NCI-H748 treated with DMSO at 0.1 percent for 48 hours (cell line): ENCODE measurements at regions not wholly inside any gene's neighbourhood (a gene's known extent, or its start where the extent isn't known, plus 50 kb on each side); places are given as distances from the start of the nearest gene placed in this dataset.
"Not testable (repeated sequence)": the region's sequence is repeated elsewhere in the genome, so short reads cannot be mapped to it uniquely, and the experiment has no call there.

Experiments used
- DNase-seq: peaks from one replicate; lab custom pipeline; 2025; lab: John Stamatoyannopoulos, UW

GRCh38 chr4:66376921-66377320 is 706.6 kb upstream of the EPHA5 start:
- no peak for DNase-seq

GRCh38 chr4:66376396-66376795 is 706.1 kb upstream of the EPHA5 start:
- no peak for DNase-seq

DNA sequence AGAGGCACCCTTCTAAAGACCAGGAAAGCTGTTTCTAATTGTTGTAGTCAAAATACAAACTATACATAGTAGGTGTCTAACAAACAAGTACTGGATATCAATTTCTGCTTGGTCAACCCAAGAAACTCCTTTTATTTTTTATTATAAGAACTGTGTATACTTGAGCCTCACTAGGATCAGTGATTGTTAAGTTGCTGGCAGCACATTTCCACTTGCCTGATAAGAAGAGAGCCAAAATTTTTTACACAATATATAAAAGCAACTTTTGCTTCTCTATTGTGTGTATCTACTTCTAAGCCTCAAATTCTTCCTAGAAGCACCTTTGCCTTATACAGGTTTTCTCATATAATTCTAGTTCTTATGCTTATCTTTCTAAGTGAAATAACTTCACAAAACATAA is 703.0 kb upstream of the EPHA5 start:
- no peak for DNase-seq

DNA sequence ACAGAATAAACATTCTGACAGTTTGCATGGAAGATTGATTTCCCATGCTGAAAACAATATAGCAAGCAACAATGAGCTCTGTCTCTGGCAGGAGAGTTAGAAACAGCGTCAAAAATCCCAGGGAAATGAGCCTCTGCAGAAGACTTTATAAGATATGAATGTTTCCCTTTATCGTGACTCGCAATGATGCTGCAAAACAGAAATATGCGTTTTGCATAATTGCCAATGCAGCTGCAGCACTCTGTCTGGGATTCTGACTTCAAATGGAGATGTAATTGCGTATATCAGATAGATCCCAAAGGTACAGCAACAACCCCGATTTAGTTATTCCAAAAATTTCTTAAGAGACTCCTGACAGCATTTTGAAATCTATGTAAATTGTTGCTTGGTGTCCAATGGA is 702.4 kb upstream of the EPHA5 start:
- no peak for DNase-seq

- DNase-seq, result no peak
Observed at GRCh38 chr4:66367043-66367660, 696.9 kb upstream of the EPHA5 start.

GRCh38 chr4:66360395-66360794 is 690.1 kb upstream of the EPHA5 start:
- DNase-seq, result not testable (repeated sequence)

GRCh38 chr4:66357316-66357715 is 687.0 kb upstream of the EPHA5 start:
- no peak for DNase-seq

DNA sequence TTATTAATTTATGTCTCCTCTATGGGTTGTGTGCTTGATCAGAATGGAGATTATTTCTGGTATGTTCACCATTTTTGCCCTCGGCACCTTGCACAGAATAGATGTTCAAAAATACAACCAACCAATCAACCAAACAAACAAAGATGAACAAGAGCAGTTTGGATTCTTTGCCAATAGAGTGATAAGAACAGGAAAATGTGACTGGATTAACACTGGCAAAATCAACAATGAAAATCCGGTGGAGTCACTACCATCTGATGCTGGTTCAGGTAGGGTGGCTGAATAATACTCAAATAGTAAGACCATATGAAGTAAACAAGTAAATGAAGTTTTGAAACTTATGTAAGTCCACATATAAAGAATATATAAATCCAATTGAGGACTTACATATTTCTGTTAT is 685.0 kb upstream of the EPHA5 start:
- no peak for DNase-seq

DNA sequence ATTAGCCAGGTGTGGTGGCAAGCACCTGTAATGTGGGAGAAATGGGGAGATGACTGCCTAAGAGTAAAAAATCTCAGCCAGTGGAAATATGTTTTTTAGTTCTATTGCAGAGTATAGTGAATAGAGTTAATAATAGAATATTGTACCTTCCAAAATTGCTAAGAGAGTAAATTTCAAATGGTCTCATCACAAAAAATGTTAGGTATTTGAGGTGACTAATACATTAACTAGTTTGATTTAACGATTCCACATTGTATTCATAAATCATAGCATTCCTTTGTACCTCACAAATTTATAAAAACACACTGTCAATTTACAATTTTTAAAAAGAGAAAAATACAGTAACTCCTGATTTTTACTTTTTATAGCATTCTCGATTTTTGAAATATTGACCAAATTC is 681.5 kb upstream of the EPHA5 start:
- DNase-seq, result no peak

DNA sequence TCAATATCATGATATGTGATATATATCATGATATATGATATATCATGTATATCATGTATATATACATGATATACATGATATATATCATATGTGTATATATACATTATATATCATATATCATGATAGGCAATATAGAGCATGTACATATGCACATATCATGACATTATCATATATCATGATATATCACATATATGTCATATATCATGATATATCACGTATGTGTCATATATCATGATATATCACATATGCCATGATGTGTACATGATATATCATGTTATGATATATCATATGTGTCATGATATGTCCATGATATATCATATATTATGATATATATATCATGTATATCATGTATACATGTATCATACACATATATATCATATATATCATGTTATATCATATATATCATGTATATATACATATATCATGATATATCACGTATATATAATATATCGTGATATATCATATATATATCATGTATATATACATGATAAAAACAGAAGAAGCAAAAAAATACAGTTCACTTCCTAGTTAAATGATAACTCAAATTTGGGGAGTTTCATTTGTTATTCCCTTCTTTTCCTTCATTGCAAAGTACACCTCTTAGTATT is 670.1 kb upstream of the EPHA5 start:
- DNase-seq, result no peak

DNA sequence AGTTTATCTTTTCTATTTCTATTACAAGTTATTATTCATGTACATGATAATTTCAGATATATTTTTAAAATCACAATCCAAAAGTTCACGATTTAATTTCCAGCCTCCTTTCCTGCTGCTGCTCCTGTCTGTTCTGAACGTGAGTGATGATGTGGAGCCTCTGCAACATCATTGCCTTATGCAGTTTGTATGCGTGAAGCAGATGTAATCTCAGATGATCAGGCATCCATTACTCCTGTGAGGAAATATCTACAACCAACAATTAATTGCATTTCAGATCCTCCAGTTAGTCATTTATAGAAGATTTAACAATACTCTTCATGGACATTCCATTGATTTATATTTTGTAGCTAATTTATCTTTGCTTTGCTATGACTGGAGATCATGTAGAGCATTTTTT is 668.7 kb upstream of the EPHA5 start:
- DNase-seq, result no peak

DNA sequence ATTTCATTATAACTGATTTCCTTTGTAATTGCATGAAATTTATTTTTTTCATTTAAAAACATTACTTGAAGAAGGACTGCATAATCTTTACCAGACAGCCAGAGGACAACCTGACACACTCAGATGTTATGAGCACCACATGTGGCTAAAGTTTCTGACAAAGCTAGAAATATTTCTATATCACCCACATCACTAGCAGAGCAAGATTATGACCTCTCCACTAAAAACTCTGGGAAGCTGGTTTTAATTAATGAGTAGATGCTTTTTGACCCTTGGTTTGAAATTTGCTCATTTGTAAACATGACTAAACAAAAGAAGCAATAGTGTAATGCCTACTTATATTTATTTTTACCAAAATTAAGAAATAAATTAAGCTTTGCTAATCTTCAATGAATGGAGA is 661.5 kb upstream of the EPHA5 start:
- DNase-seq, result no peak

- DNase-seq, result no peak
Observed at GRCh38 chr4:66330125-66330524, 659.8 kb upstream of the EPHA5 start.

DNA sequence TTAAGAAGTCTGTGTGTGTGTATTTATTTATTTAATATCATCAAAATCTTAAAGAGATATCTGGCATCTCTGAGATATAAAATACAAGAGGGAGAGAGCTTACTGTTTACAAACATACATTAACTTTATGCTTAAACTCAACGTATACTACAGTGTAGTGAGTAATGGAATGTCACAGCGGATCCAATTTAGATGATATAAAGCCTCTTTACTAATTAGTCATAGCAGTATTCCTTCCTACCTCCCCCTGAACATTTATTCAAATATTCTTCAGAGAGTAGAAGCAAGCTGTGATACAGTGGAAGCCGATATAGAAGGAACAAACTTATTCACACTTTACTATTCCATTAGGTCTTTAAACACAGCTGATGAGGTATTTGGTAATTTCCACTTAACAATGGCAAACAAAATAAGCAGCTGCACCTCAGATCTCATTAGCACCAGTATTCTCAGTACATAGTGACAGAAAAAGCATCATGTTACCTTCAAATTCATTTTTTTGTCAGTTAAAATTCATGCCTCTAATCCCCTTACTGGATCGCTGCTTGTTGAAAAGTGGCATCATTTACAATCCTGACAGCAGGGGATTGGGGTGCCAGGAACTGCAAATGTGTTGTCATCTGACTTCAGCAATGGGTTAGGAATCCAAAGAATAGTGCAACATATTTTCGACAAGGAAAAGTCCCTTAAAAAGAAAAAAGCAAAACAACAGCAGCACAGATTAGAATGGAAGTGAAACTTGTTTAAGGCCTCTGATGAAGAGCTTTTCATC is 658.7 kb upstream of the EPHA5 start:
- no peak for DNase-seq

- no peak for DNase-seq
Observed at GRCh38 chr4:66307641-66308438, 637.6 kb upstream of the EPHA5 start.

GRCh38 chr4:66300336-66300934 is 630.1 kb upstream of the EPHA5 start:
- DNase-seq, result no peak

DNA sequence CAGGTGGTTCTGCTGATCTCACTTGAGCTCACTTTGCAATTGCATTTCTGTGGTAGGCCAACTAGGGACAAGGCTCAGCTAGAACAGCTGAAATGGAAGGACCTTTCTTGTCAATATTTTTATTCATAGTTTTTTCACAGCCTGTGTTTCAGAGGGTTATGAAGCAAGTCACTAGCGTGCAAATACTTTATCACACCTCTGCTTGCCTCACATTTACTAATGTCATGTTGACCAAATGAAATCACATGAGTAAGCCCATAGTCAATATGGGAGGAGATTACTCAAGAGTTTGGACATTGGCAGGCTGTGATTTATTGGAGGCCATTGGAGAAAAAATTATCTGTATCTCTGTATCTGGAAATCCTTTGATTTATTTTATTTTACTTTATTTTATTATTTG is 628.3 kb upstream of the EPHA5 start:
- no peak for DNase-seq

DNA sequence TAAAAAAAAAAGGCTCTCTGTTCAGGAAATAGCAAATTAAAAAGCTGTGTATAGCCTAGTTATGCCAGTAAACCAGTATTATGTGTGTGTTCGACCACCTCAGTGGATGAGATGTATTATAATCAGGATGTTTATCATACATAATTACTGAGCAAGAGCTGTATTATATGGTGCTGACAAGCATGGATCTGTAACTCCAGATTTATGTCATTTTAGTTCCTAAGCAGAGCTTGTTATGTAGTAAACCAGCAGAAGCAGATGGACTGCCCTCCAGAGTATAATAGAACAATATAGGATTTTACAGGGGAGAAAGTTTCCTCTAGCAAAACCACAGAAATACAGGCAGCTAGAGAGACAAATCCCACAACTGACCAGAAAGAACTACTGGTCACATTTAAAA is 627.4 kb upstream of the EPHA5 start:
- DNase-seq, result no peak

GRCh38 chr4:66294638-66295037 is 624.3 kb upstream of the EPHA5 start:
- no peak for DNase-seq

DNA sequence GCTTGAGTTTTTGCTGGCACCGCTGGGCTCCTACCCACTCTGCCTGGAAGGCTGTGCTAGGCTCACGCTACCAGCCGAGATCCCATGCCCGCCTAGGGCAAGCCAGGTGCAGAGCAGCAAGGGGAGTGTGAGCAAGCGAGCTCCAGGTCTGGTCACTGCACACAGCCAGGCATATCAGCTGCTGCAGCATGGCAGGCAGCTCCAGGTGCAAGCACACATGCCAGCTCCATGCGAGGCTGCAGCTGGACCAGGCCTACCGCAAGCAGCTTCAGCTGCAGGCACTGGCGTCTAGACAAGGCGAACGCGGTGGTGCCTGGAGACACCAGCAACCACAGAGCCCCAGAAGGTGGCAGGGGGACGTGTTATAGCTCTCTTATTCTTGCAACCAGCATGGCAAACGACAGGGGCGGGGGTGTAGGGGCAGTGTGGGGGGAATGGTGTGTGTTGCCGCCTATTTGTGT is 614.7 kb upstream of the EPHA5 start:
- DNase-seq, result no peak

- DNase-seq, result no peak
Observed at GRCh38 chr4:66279084-66279483, 608.8 kb upstream of the EPHA5 start.

DNA sequence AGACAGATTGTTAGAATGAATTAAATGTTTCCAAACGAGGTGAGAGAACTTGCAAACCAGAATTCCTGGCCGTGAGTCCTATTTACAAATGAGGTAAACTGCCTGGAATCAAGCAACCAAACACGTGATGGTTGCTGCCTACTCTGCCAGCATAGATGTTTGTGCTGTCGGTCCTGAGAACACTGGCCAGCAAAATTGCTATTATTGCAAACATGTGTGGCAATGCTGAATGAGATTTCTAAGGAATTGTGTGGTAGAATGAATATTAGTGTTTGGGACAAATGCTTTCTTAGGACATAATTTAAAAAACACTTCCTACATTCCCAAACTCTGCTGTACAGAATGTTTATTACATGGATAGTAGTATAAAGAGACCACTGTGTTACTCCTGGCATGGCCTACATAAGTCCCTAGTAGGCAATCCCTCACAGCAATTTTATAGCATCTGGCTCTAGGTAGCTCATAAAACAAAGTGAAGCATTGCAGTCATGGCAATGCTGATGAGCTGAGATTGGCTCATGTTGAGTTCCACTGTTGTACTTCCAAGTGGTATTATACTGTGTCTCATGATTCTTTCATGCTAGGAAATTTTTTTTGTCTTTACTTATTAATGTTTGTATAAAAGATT is 605.2 kb upstream of the EPHA5 start:
- no peak for DNase-seq
